Nephron (organoid): ENCODE measurements at regions not wholly inside any gene's neighbourhood (a gene's known extent, or its start where the extent isn't known, plus 50 kb on each side); places are given as distances from the start of the nearest gene placed in this dataset.

ENCODE experiments used
- H3K27ac Mint-ChIP-seq, 3 experiments: 2 replicates each; pipeline ENCODE4 v1.8.0; 2020; ENCODE audit warnings: mixed read lengths in 3 of 3, mild to moderate bottlenecking in 2 of 3, moderate library complexity in 1 of 3
- H3K27me3 Mint-ChIP-seq: 2 replicates; pipeline ENCODE4 v1.8.0; 2021; ENCODE audit warnings: low read depth, mild to moderate bottlenecking, moderate library complexity, mixed read lengths
- H3K36me3 Mint-ChIP-seq: 2 replicates; pipeline ENCODE4 v1.8.0; 2020; ENCODE audit warnings: low read depth, mixed read lengths
- H3K4me1 Mint-ChIP-seq: 2 replicates; pipeline ENCODE4 v1.8.0; 2020; ENCODE audit warnings: mixed read lengths
- H3K4me3 Mint-ChIP-seq, 3 experiments: 2 replicates each; pipeline ENCODE4 v1.8.0; 2020; ENCODE audit warnings: mild to moderate bottlenecking in 3 of 3, mixed read lengths in 3 of 3, moderate library complexity in 2 of 3
- H3K9me3 Mint-ChIP-seq: 2 replicates; pipeline ENCODE4 v1.8.0; 2020; ENCODE audit warnings: mixed read lengths
- CTCF ChIP-seq, 3 experiments: fragments of 200-600 bp; sonication (generic); IDR thresholded peaks; one replicate each; pipeline ENCODE4 v1.5.0; 2021; ENCODE audit warnings: antibody characterized with exemption in 3 of 3; ENCODE audit not compliant: unreplicated experiment in 3 of 3

GRCh38 chr13:83211301-83211700 is 671.0 kb downstream of the SLITRK1 start:
- no peaks in the 10 kb centered on the region for H3K27me3 Mint-ChIP-seq
- no peaks in the 10 kb centered on the region for H3K36me3 Mint-ChIP-seq
- TF ChIP-seq CTCF (IDR thresholded peaks at IDR 0.05; ENCODE audit: unreplicated experiment in 3 of 3) = no peak
- H3K4me1 Mint-ChIP-seq = peaks cover 4% of the 10 kb centered on the region
- no peak overlapping the region for H3K27ac Mint-ChIP-seq
- H3K9me3 Mint-ChIP-seq = peaks cover 16% of the 10 kb centered on the region
- no peak overlapping the region for H3K4me3 Mint-ChIP-seq

GRCh38 chr13:83204886-83205285 is 677.4 kb downstream of the SLITRK1 start:
- TF ChIP-seq CTCF (IDR thresholded peaks at IDR 0.05; ENCODE audit: unreplicated experiment in 3 of 3) = no peak
- H3K36me3 Mint-ChIP-seq = no peaks in the 10 kb centered on the region
- H3K4me3 Mint-ChIP-seq = no peak overlapping the region
- no peak overlapping the region for H3K27ac Mint-ChIP-seq
- peaks cover 4% of the 10 kb centered on the region for H3K9me3 Mint-ChIP-seq
- no peaks in the 10 kb centered on the region for H3K4me1 Mint-ChIP-seq
- no peaks in the 10 kb centered on the region for H3K27me3 Mint-ChIP-seq

GRCh38 chr13:83201506-83201905 is 680.8 kb downstream of the SLITRK1 start:
- no peaks in the 10 kb centered on the region for H3K27me3 Mint-ChIP-seq
- H3K4me1 Mint-ChIP-seq = no peaks in the 10 kb centered on the region
- no peak for TF ChIP-seq CTCF (IDR thresholded peaks at IDR 0.05; ENCODE audit: unreplicated experiment in 3 of 3)
- H3K4me3 Mint-ChIP-seq = no peak overlapping the region
- H3K27ac Mint-ChIP-seq = no peak overlapping the region
- H3K36me3 Mint-ChIP-seq = no peaks in the 10 kb centered on the region
- H3K9me3 Mint-ChIP-seq = peaks cover 4% of the 10 kb centered on the region

GRCh38 chr13:83197316-83197715 is 685.0 kb downstream of the SLITRK1 start:
- Mint-ChIP-seq H3K36me3 (no peaks in the 10 kb centered on the region), H3K27me3 (no peaks in the 10 kb centered on the region), H3K27ac (no peak overlapping the region), H3K4me1 (no peaks in the 10 kb centered on the region), H3K9me3 (no peaks in the 10 kb centered on the region), H3K4me3 (no peak overlapping the region)
- no peak for TF ChIP-seq CTCF (IDR thresholded peaks at IDR 0.05; ENCODE audit: unreplicated experiment in 3 of 3)

GRCh38 chr13:83190020-83190419 is 692.3 kb downstream of the SLITRK1 start:
- no peaks in the 10 kb centered on the region for H3K27me3 Mint-ChIP-seq
- H3K9me3 Mint-ChIP-seq = peaks cover 7% of the 10 kb centered on the region
- H3K4me1 Mint-ChIP-seq = no peaks in the 10 kb centered on the region
- H3K36me3 Mint-ChIP-seq = no peaks in the 10 kb centered on the region
- no peak overlapping the region for H3K4me3 Mint-ChIP-seq
- no peak overlapping the region for H3K27ac Mint-ChIP-seq
- TF ChIP-seq CTCF (IDR thresholded peaks at IDR 0.05; ENCODE audit: unreplicated experiment in 3 of 3) = no peak

GRCh38 chr13:83184819-83185218 is 697.5 kb downstream of the SLITRK1 start:
- H3K27ac Mint-ChIP-seq = no peak overlapping the region
- peaks cover 7% of the 10 kb centered on the region for H3K9me3 Mint-ChIP-seq
- H3K36me3 Mint-ChIP-seq = no peaks in the 10 kb centered on the region
- no peak overlapping the region for H3K4me3 Mint-ChIP-seq
- H3K27me3 Mint-ChIP-seq = no peaks in the 10 kb centered on the region
- H3K4me1 Mint-ChIP-seq = no peaks in the 10 kb centered on the region
- no peak for TF ChIP-seq CTCF (IDR thresholded peaks at IDR 0.05; ENCODE audit: unreplicated experiment in 3 of 3)
